H9 (cell line): ENCODE measurements at regions not wholly inside any gene's neighbourhood (a gene's known extent, or its start where the extent isn't known, plus 50 kb on each side); places are given as distances from the start of the nearest gene placed in this dataset.

Experiments used
- DNase-seq: peaks from one replicate; pipeline ENCODE4 v3.0.0-alpha.2; 2017
- H2AFZ ChIP-seq: one replicate; pipeline ENCODE4 v1.6.1; 2013; ENCODE audit warnings: mild to moderate bottlenecking, low read length, control low read depth, moderate library complexity
- H2AK5ac ChIP-seq: 2 replicates; pipeline ENCODE4 v1.6.1; 2013; ENCODE audit warnings: low read length, control low read depth, mixed read lengths; ENCODE audit not compliant: insufficient read length
- H2BK120ac ChIP-seq: one replicate; pipeline ENCODE4 v1.6.1; 2013; ENCODE audit warnings: low read depth, mild to moderate bottlenecking, low read length, control low read depth, inconsistent platforms; ENCODE audit not compliant: poor library complexity, severe bottlenecking
- H2BK12ac ChIP-seq: 2 replicates; pipeline ENCODE4 v1.6.1; 2013; ENCODE audit warnings: low read length, control low read depth, mixed read lengths, low read depth; ENCODE audit not compliant: insufficient read length
- H2BK15ac ChIP-seq: 2 replicates; pipeline ENCODE4 v1.6.1; 2013; ENCODE audit warnings: low read depth, low read length, control low read depth
- H2BK20ac ChIP-seq: one replicate; pipeline ENCODE4 v1.6.1; 2013; ENCODE audit warnings: low read depth, mild to moderate bottlenecking, low read length, control low read depth, inconsistent platforms; ENCODE audit not compliant: poor library complexity, severe bottlenecking
- H2BK5ac ChIP-seq: 2 replicates; pipeline ENCODE4 v1.6.1; 2013; ENCODE audit warnings: low read length, control low read depth, mixed read lengths; ENCODE audit not compliant: insufficient read length
- H3K14ac ChIP-seq: 2 replicates; pipeline ENCODE4 v1.6.1; 2013; ENCODE audit warnings: low read length, control low read depth; ENCODE audit not compliant: insufficient read depth
- H3K18ac ChIP-seq: 2 replicates; pipeline ENCODE4 v1.6.1; 2013; ENCODE audit warnings: low read depth, mild to moderate bottlenecking, mixed read lengths, low read length, control low read depth; ENCODE audit not compliant: insufficient read length
- H3K23ac ChIP-seq: 2 replicates; pipeline ENCODE4 v1.6.1; 2013; ENCODE audit warnings: low read length, control low read depth, mixed read lengths, low read depth; ENCODE audit not compliant: insufficient read length
- H3K23me2 ChIP-seq: 2 replicates; pipeline ENCODE4 v1.6.1; 2013; ENCODE audit warnings: low read depth, mild to moderate bottlenecking, mixed read lengths, low read length, control low read depth; ENCODE audit not compliant: insufficient read length, poor library complexity, severe bottlenecking
- H3K27ac ChIP-seq: 2 replicates; pipeline ENCODE4 v1.5.1; 2013; ENCODE audit warnings: low read length, control low read depth, mixed read lengths, low read depth; ENCODE audit not compliant: insufficient read length
- H3K27me3 ChIP-seq: 2 replicates; pipeline ENCODE4 v1.6.1; 2013; ENCODE audit warnings: low read length, control low read depth, inconsistent platforms; ENCODE audit not compliant: insufficient read depth
- H3K4ac ChIP-seq: 2 replicates; pipeline ENCODE4 v1.6.1; 2013; ENCODE audit warnings: low read depth, mild to moderate bottlenecking, control low read depth, inconsistent platforms, low read length, moderate library complexity
- H3K4me1 ChIP-seq: 2 replicates; pipeline ENCODE4 v1.6.1; 2013; ENCODE audit warnings: low read length, control low read depth, inconsistent platforms; ENCODE audit not compliant: insufficient read depth
- H3K4me2 ChIP-seq: 2 replicates; pipeline ENCODE4 v1.6.1; 2013; ENCODE audit warnings: low read length, control low read depth, mixed read lengths; ENCODE audit not compliant: insufficient read length, insufficient read depth
- H3K56ac ChIP-seq: 2 replicates; pipeline ENCODE4 v1.6.1; 2013; ENCODE audit warnings: low read depth, mild to moderate bottlenecking, mixed read lengths, low read length, control low read depth; ENCODE audit not compliant: insufficient read length
- H3K79me1 ChIP-seq: 2 replicates; pipeline ENCODE4 v1.6.1; 2013; ENCODE audit warnings: low read depth, mild to moderate bottlenecking, moderate library complexity, low read length, control low read depth, inconsistent platforms; ENCODE audit not compliant: insufficient read depth, poor library complexity, severe bottlenecking
- H3K79me2 ChIP-seq: 2 replicates; pipeline ENCODE4 v1.6.1; 2013; ENCODE audit warnings: low read length, control low read depth, inconsistent platforms; ENCODE audit not compliant: insufficient read depth
- H3K9ac ChIP-seq: 2 replicates; pipeline ENCODE4 v1.6.1; 2013; ENCODE audit warnings: low read length, control low read depth, mixed read lengths; ENCODE audit not compliant: insufficient read length; ENCODE audit errors: extremely low read depth
- H3K9me3 ChIP-seq: one replicate; pipeline ENCODE4 v1.6.1; 2013; ENCODE audit warnings: low read depth, low read length, inconsistent platforms; ENCODE audit not compliant: control insufficient read depth
- H3T11ph ChIP-seq: one replicate; pipeline ENCODE4 v1.6.1; 2013; ENCODE audit warnings: mild to moderate bottlenecking, low read length, control low read depth, inconsistent platforms
- H4K20me1 ChIP-seq: one replicate; pipeline ENCODE4 v1.6.1; 2013; ENCODE audit not compliant: control insufficient read depth, insufficient read length, insufficient read depth
- H4K5ac ChIP-seq: 2 replicates; pipeline ENCODE4 v1.6.1; 2013; ENCODE audit warnings: low read depth, mild to moderate bottlenecking, mixed read lengths, low read length, control low read depth; ENCODE audit not compliant: insufficient read length
- H4K8ac ChIP-seq: replicated peaks from 2 replicates; pipeline ENCODE4 v1.6.1; 2013; ENCODE audit warnings: low read length, control low read depth, mixed read lengths, low read depth; ENCODE audit not compliant: insufficient read length
- H4K91ac ChIP-seq: 2 replicates; pipeline ENCODE4 v1.6.1; 2013; ENCODE audit warnings: low read depth, mild to moderate bottlenecking, moderate library complexity, mixed read lengths, low read length, control low read depth; ENCODE audit not compliant: insufficient read length
- H3K27ac Mint-ChIP-seq, 3 experiments: 2 replicates in 2 of 3; 3 replicates in 1 of 3; pipeline ENCODE4 v1.8.0; 2020 to 2021; ENCODE audit warnings: mixed read lengths in 3 of 3, mild to moderate bottlenecking in 1 of 3, moderate library complexity in 1 of 3
- H3K27me3 Mint-ChIP-seq: 2 replicates; pipeline ENCODE4 v1.8.0; 2021; ENCODE audit warnings: low read depth, mild to moderate bottlenecking, moderate library complexity, mixed read lengths
- H3K36me3 Mint-ChIP-seq, 3 experiments: 2 replicates in 2 of 3; 3 replicates in 1 of 3; pipeline ENCODE4 v1.8.0; 2020 to 2021; ENCODE audit warnings: low read depth in 3 of 3, mixed read lengths in 3 of 3; ENCODE audit not compliant: insufficient read depth in 1 of 3
- H3K4me1 Mint-ChIP-seq, 2 experiments: 2 replicates each; pipeline ENCODE4 v1.8.0; 2020; ENCODE audit warnings: mixed read lengths in 2 of 2
- H3K4me3 Mint-ChIP-seq, 2 experiments: 2 replicates in 1 of 2; 3 replicates in 1 of 2; pipeline ENCODE4 v1.8.0; 2020 to 2021; ENCODE audit warnings: mild to moderate bottlenecking in 2 of 2, mixed read lengths in 2 of 2, moderate library complexity in 1 of 2
- H3K9me3 Mint-ChIP-seq, 2 experiments: 2 replicates in 1 of 2; 3 replicates in 1 of 2; pipeline ENCODE4 v1.8.0; 2020; ENCODE audit warnings: mild to moderate bottlenecking in 2 of 2, mixed read lengths in 2 of 2, moderate library complexity in 1 of 2
- CTCF ChIP-seq: fragments of 200-600 bp; sonication (generic); conservative IDR thresholded peaks from 3 replicates; pipeline ENCODE4 v1.8.0; 2021; ENCODE audit warnings: antibody characterized with exemption, mild to moderate bottlenecking
- WGBS: extraction: QIAGEN DNeasy Blood & Tissue Kit; methylation state at CpG from one replicate; pipeline ENCODE4 v1.1.7; 2013; ENCODE audit warnings: missing lambda C conversion rate, low lambda C conversion rate, mixed read lengths; ENCODE audit not compliant: insufficient read length; ENCODE audit errors: extremely low coverage; 5-methylcytosine and 5-hydroxymethylcytosine counted together

DNA sequence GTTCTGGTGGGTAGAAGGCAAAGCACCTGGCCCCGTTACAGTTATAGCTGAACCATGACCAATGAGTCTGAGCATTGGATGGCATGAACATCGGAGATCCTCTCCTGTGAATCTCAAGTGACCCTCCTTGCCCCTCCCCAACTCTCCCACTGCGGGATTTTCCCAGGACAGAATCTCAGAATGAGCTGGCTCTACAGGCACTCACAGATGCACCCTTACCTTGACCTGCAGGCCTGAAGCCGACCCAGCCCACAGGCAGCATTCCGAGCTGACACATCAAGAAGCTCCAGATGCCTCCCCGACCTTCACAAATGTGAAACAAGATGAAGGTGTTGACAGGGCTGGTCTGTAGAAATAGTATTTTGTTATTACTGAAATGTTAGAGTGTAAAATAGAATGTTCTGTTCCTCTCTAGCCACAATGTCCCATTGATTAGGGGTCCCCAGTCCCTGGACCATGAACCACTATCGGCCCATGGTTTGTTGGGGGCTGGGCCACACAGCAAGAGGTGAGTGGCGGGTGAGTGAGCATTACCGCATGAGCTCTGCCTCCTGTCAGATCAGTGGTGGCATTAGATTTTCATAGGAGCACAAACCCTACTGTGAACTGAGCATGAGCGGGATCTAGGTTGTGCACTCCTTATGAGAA is 263.4 kb downstream of the AUH start:
- Histone ChIP-seq H2BK12ac (no peak overlapping the region), H4K8ac (no peak overlapping the region), H3K18ac (no peak overlapping the region), H3K27me3 (no peaks in the 10 kb centered on the region), H3K27ac (no peak overlapping the region), H2BK5ac (no peak overlapping the region), H2AFZ (no peak overlapping the region), H3K4ac (no peak overlapping the region), H2AK5ac (no peak overlapping the region), H4K91ac (no peak overlapping the region), H2BK120ac (no peak overlapping the region), H2BK20ac (no peak overlapping the region), H4K5ac (no peak overlapping the region), H3K79me1 (no peaks in the 10 kb centered on the region), H3K14ac (no peak overlapping the region), H4K20me1 (no peaks in the 10 kb centered on the region), H3K4me1 (no peaks in the 10 kb centered on the region), H3K23me2 (no peaks in the 10 kb centered on the region), H3K9me3 (no peaks in the 10 kb centered on the region), H3T11ph (no peak overlapping the region), H3K9ac (no peak overlapping the region), H3K4me2 (no peak overlapping the region), H2BK15ac (no peak overlapping the region), H3K79me2 (no peaks in the 10 kb centered on the region), H3K23ac (no peak overlapping the region), H3K56ac (no peak overlapping the region)
- Mint-ChIP-seq H3K36me3 (no peaks in the 10 kb centered on the region; a peak in 2 of 7 replicates), H3K27ac (no peak overlapping the region), H3K27me3 (no peaks in the 10 kb centered on the region; the same call in 1 of the 2 replicates), H3K4me3 (no peak overlapping the region), H3K4me1 (peaks cover 5 to 12% of the 10 kb centered on the region in 2 experiments), H3K9me3 (peaks cover 8% of the 10 kb centered on the region in 2 experiments)
- no CpG with 5 or more reads among the region's 10 CpGs for WGBS
- DNase-seq: no peak
- no peak for TF ChIP-seq CTCF
